Lower lobe of right lung (tissue), 2 donors: ENCODE measurements at regions not wholly inside any gene's neighbourhood (a gene's known extent, or its start where the extent isn't known, plus 50 kb on each side); places are given as distances from the start of the nearest gene placed in this dataset.
"Not testable (repeated sequence)": the region's sequence is repeated elsewhere in the genome, so short reads cannot be mapped to it uniquely, and the experiment has no call there.

Experiments
- ATAC-seq, 2 donors: fragments of 200-7000 bp; cut with Tn5 transposase; one replicate each; pipeline ENCODE4 v1.9.1; 2020 to 2022; ENCODE audit warnings: mild to moderate bottlenecking in 2 of 2, moderate library complexity in 2 of 2
- DNase-seq: peaks from one replicate; pipeline ENCODE4 v3.0.0-alpha.2; 2020
- H3K27ac ChIP-seq: fragments of 200-600 bp; one replicate; pipeline ENCODE4 v1.8.0; 2022
- H3K27me3 ChIP-seq: fragments of 200-600 bp; one replicate; pipeline ENCODE4 v1.8.0; 2022; ENCODE audit warnings: low read depth
- H3K36me3 ChIP-seq: fragments of 200-600 bp; one replicate; pipeline ENCODE4 v1.8.0; 2022; ENCODE audit warnings: mild to moderate bottlenecking
- H3K4me1 ChIP-seq: fragments of 200-600 bp; one replicate; pipeline ENCODE4 v1.8.0; 2022
- H3K4me3 ChIP-seq: fragments of 200-600 bp; one replicate; pipeline ENCODE4 v1.8.0; 2022; ENCODE audit warnings: mild to moderate bottlenecking
- H3K9me3 ChIP-seq: fragments of 200-600 bp; one replicate; pipeline ENCODE4 v1.8.0; 2022
- intact Hi-C: fragments of 100-400 bp; cut with DNase I; formaldehyde crosslinking; loops from one replicate; pipeline ENCODE4 v1.11.0; 2022
- TF ChIP-seq, protein P1 (sequence below): fragments of 200-600 bp; IDR thresholded peaks from one replicate; pipeline ENCODE4 v1.8.0; 2022; ENCODE audit warnings: antibody characterized with exemption, mild to moderate bottlenecking
- donor health status: DM: no; HTN: yes; CAD: no; lungs with severe emphysema.

DNA sequence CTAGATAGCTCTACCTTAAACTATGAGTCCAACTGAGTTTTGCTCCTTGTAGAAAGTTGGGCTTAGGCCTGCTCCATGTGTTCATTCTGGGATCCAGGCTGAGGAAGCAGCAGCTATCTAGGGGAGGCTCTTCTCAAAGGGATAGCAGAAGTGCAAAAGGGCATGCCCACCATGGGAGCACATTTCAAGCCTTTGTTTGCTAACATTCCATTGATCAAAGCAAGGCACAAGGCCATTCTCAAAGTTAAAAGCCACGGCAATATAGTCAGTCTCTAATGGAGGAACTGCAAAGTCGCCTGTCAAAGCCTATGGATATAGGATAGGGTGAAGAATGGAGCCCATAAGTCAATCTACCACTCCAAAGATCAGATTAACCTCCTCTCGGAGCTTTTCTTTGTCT is 488.1 kb upstream of the ARX start:
- no peaks in the 10 kb centered on the region for H3K9me3 ChIP-seq
- no peaks in the 10 kb centered on the region for H3K4me1 ChIP-seq
- intact Hi-C loops, result no loop called here
- H3K27ac ChIP-seq, result no peak overlapping the region
- DNase-seq, result no peak
- no peaks in the 10 kb centered on the region for H3K27me3 ChIP-seq
- no peaks in the 10 kb centered on the region for H3K36me3 ChIP-seq
- no peak for ATAC-seq
- H3K4me3 ChIP-seq, result no peak overlapping the region
- TF ChIP-seq, protein P1, sequence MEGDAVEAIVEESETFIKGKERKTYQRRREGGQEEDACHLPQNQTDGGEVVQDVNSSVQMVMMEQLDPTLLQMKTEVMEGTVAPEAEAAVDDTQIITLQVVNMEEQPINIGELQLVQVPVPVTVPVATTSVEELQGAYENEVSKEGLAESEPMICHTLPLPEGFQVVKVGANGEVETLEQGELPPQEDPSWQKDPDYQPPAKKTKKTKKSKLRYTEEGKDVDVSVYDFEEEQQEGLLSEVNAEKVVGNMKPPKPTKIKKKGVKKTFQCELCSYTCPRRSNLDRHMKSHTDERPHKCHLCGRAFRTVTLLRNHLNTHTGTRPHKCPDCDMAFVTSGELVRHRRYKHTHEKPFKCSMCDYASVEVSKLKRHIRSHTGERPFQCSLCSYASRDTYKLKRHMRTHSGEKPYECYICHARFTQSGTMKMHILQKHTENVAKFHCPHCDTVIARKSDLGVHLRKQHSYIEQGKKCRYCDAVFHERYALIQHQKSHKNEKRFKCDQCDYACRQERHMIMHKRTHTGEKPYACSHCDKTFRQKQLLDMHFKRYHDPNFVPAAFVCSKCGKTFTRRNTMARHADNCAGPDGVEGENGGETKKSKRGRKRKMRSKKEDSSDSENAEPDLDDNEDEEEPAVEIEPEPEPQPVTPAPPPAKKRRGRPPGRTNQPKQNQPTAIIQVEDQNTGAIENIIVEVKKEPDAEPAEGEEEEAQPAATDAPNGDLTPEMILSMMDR, result no peak

DNA sequence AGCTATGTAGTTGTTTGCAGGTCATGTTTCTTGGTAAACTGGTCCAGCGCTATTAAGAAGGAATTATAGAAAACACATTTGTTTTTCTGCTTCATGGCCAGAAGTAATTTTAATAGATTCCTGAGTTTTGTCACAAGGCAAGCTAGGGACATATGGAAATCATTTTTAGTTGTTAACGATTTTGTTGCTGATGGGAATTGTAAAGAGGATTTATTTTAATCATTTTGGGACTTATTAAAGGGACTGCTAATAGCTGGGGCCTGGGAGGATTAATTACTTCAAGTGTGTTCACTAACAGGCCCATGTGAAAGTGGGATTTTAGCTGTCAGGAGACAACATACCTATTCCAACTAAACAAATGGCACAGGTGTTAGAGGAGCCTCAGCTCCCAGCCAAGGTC is 492.0 kb upstream of the ARX start:
- no peaks in the 10 kb centered on the region for H3K9me3 ChIP-seq
- no peak overlapping the region for H3K4me3 ChIP-seq
- no peak for DNase-seq
- no peaks in the 10 kb centered on the region for H3K27me3 ChIP-seq
- TF ChIP-seq, protein P1, result no peak
- no peaks in the 10 kb centered on the region for H3K4me1 ChIP-seq
- intact Hi-C loops, result no loop called here
- H3K36me3 ChIP-seq, result no peaks in the 10 kb centered on the region
- H3K27ac ChIP-seq, result no peak overlapping the region
- no peak for ATAC-seq

DNA sequence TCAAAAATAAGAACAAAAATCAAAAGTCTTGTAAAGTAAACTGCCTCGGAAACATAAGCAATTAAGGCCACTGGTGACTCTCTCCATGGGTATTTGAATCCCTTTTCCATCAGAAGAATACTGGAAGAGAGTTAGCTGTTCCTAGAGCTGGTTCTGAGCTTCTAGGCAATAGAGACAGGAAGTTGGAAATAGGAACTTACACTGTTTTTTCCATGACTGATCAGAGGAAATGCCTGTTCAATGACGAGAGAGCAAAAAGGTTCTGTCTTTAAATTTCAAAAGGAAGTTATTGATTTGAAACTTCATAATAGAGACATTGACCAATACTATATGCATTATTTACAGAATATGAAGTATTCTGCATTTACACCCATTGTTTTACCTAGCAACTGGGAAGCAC is 503.5 kb upstream of the ARX start:
- H3K36me3 ChIP-seq, result no peaks in the 10 kb centered on the region
- DNase-seq (no peak), ATAC-seq (no peak)
- intact Hi-C loops, result no loop called here
- TF ChIP-seq, protein P1, result no peak
- no peaks in the 10 kb centered on the region for H3K27me3 ChIP-seq
- H3K4me3 ChIP-seq, result no peak overlapping the region
- H3K4me1 ChIP-seq, result no peaks in the 10 kb centered on the region
- H3K27ac ChIP-seq, result no peak overlapping the region
- H3K9me3 ChIP-seq, result no peaks in the 10 kb centered on the region

DNA sequence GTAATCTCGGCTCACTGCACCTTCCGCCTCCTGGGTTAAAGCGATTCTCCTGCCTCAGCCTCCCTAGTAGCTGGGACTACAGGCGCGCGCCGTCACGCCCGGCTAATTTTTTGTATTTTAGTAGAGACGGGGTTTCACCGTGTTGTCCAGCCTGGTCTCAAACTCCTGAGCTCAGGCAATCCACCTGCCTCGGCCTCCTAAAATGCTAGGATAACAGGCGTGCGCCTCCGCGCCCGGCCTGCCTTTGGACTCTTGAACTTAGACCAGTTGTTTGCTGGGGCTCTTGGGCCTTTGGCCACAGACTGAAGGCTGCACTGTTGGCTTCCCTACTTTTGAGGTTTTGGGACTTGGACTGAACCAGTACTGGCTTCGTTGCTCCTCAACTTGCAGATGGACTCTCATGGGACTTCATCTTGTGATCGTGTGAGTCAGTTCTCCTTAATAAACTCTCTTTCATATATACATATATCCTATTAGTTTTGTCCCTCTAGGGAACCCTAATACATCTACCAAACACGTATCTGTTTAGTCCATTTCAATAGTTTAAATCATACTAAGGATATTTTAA is 506.8 kb upstream of the ARX start:
- H3K9me3 ChIP-seq, H3K27ac ChIP-seq, intact Hi-C loops, DNase-seq, H3K36me3 ChIP-seq, ATAC-seq, H3K27me3 ChIP-seq, H3K4me1 ChIP-seq, H3K4me3 ChIP-seq: not testable (repeated sequence)

DNA sequence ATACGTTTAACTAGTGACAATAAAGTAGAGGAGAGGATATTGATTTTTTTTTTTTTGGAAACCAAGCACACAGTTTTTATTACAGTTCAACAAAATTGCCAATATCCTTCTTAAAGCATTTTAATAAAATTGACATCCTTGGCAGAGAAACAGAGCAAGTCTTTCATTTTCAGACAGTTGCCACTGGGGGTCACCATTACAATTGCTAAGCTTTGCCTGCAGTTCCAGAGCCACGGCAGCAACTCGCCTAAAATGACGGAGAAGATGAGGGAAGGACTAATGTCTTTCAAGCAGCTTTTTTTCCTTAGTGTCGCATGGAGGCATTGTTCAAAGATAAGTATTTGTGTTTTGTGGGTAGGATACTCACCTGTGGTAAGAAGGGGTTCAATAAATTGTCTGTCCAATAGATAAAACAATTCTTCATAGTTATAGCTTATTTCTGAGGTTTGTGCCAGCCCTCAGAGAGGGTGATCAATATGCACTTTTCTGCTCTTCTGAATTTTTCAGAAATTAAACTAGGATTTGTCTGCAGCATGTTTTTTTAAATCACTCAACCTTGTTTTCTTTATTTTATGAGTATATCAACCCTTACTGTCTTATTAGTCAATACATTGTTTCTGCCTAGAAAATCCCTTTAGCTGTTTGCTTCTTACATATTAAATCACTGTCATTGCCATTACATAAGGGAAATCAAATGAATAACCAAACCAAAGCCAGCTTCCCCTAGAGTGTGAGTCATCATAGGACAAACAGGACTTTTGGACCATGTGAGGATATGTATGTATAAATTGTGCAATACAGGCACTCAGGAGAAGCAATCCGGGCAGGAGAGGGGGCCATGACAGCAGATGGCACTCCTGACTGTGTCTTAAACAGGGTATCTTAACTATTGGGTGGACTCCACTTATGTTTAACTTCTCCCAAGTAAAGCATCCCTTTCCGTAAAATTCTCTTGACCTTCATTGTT is 508.1 kb upstream of the ARX start:
- H3K36me3 ChIP-seq, result no peaks in the 10 kb centered on the region
- intact Hi-C loops, result no loop called here
- ATAC-seq (peak in 1 of 2 donors; percentile 31), DNase-seq (no peak)
- H3K27ac ChIP-seq, result no peak overlapping the region
- no peaks in the 10 kb centered on the region for H3K9me3 ChIP-seq
- no peaks in the 10 kb centered on the region for H3K27me3 ChIP-seq
- no peaks in the 10 kb centered on the region for H3K4me1 ChIP-seq
- TF ChIP-seq, protein P1, result peak; percentile 19
- H3K4me3 ChIP-seq, result no peak overlapping the region

DNA sequence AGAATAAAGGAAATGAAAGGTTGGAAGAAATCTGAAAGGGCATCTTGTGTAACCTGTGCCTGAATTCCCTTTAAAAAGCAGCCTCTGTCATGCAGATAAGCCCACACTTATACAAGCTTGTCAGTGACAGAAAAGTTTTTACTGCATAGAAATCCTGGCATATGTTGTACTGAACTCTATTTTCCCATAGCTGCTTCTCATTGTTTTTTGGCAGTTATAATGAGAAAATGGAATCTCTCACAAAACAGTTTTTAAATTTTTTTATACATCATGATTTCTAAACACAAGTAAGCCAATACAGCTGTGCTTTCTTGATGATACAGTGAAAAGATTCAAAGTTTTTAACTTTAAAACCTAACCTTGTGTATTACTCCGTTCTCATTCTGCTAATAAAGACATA is 511.4 kb upstream of the ARX start:
- H3K9me3 ChIP-seq, result no peaks in the 10 kb centered on the region
- H3K27ac ChIP-seq, result no peak overlapping the region
- H3K36me3 ChIP-seq, result no peaks in the 10 kb centered on the region
- H3K27me3 ChIP-seq, result no peaks in the 10 kb centered on the region
- H3K4me1 ChIP-seq, result no peaks in the 10 kb centered on the region
- no peak overlapping the region for H3K4me3 ChIP-seq
- no peak for ATAC-seq
- no peak for DNase-seq
- TF ChIP-seq, protein P1, result no peak
- intact Hi-C loops, result no loop called here
